ENCODE measurements at regions not wholly inside any gene's neighbourhood (a gene's known extent, or its start where the extent isn't known, plus 50 kb on each side); places are given as distances from the start of the nearest gene placed in this dataset.

- ChIA-PET CTCF (no interaction called here), POLR2A (no interaction called here), RAD21 (ENCODE audit: low non-redundant PET in 1 of 2, low total read pairs in 2 of 2, uncharacterized antibody in 2 of 2, unreplicated experiment in 2 of 2) (no interaction called here)
- Histone ChIP-seq H3K4me3 (replicated peaks in 1 of 2; ENCODE audit: low read depth in 1 of 2, low read length in 2 of 2) (no peak overlapping the region), H3K9me2 (ENCODE audit: insufficient read depth) (no peaks in the 10 kb centered on the region; the same call in 1 of the 2 replicates), H3K9me3 (ENCODE audit: control insufficient read depth in 1 of 2, insufficient read depth in 1 of 2, low read depth in 1 of 2, low read length in 2 of 2) (no peaks in the 10 kb centered on the region), H3K9ac (ENCODE audit: low read length) (no peak overlapping the region), H3K27me3 (ENCODE audit: insufficient read depth, low read length) (no peaks in the 10 kb centered on the region), H4K20me1 (ENCODE audit: insufficient read depth) (no peaks in the 10 kb centered on the region), H3K36me3 (ENCODE audit: control insufficient read depth in 1 of 2, insufficient read depth in 2 of 2, low read length in 2 of 2) (no peaks in the 10 kb centered on the region), H3K4me1 (ENCODE audit: control insufficient read depth in 1 of 2, insufficient read depth in 2 of 2, low read length in 2 of 2) (no peaks in the 10 kb centered on the region), H3K79me2 (ENCODE audit: insufficient read depth, low read length) (no peaks in the 10 kb centered on the region), H3K27ac (ENCODE audit: low read depth, low read length) (no peak overlapping the region), H2AFZ (ENCODE audit: low read depth, low read length, poor library complexity, severe bottlenecking) (no peak overlapping the region), H3K4me2 (ENCODE audit: low read length) (no peak overlapping the region)
- no peak for ATAC-seq
- no peak for DNase-seq (ENCODE audit: low read depth, low spot score)
- intact Hi-C loops (cut with micrococcal nuclease): no loop called here
- BruUV-seq (replicated peaks): no TSS peak
- TF ChIP-seq TCF7L2 (IDR thresholded peaks at IDR 0.05; ENCODE audit: borderline replicate concordance, extremely low read depth, insufficient read depth, insufficient read length) (no peak), SP1 (IDR thresholded peaks at IDR 0.05; ENCODE audit: low read depth) (no peak), ZBTB33 (IDR thresholded peaks at IDR 0.05; ENCODE audit: extremely low read depth, insufficient replicate concordance, low read length) (no peak), JUND (IDR thresholded peaks at IDR 0.05) (no peak), CBX3 (IDR thresholded peaks at IDR 0.05; ENCODE audit: low read depth) (no peak), SIN3A (IDR thresholded peaks at IDR 0.05; ENCODE audit: low read depth) (no peak), ELF1 (IDR thresholded peaks at IDR 0.05; ENCODE audit: borderline replicate concordance, low read depth) (no peak), REST (IDR thresholded peaks at IDR 0.05; ENCODE audit: low read depth) (no peak), EGR1 (IDR thresholded peaks at IDR 0.05; ENCODE audit: low read depth) (no peak), EZH2phosphoT487 (IDR thresholded peaks at IDR 0.05; ENCODE audit: borderline replicate concordance) (no peak), RAD21 (IDR thresholded peaks at IDR 0.05; ENCODE audit: low read depth) (no peak), SRF (IDR thresholded peaks at IDR 0.05; ENCODE audit: low read depth) (no peak), MAX (IDR thresholded peaks at IDR 0.05) (no peak), ZNF274 (IDR thresholded peaks at IDR 0.05; ENCODE audit: low read depth, low read length) (no peak), ATF3 (IDR thresholded peaks at IDR 0.05) (no peak), ZFX (IDR thresholded peaks at IDR 0.05) (no peak), POLR2AphosphoS5 (IDR thresholded peaks at IDR 0.05; ENCODE audit: low read depth, low read length) (no peak)
Measured at GRCh38 chr7:114099337-114099736, 180.5 kb upstream of the PPP1R3A start.

Measured in HCT116 (cell line).